Hypothalamus (tissue), 51 donors: ENCODE measurements at regions not wholly inside any gene's neighbourhood (a gene's known extent, or its start where the extent isn't known, plus 50 kb on each side); places are given as distances from the start of the nearest gene placed in this dataset.

ENCODE experiments used
- DNase-seq, 51 donors: peaks; one replicate each; lab custom pipeline; 2025; lab: John Stamatoyannopoulos, UW

GRCh38 chr11:116281173-116282160 is 491.3 kb downstream of the BUD13 start:
- DNase-seq, result no peak

- no peak for DNase-seq
Measured at GRCh38 chr11:116279511-116279910, 493.3 kb downstream of the BUD13 start.

- no peak for DNase-seq
Measured at GRCh38 chr11:116278076-116278475, 494.7 kb downstream of the BUD13 start.

- DNase-seq, result peak in 44 of 51 donors; percentile 4 to 74 (median 44)
Measured at GRCh38 chr11:116276051-116277044, 496.4 kb downstream of the BUD13 start.

GRCh38 chr11:116275635-116276034 is 497.2 kb downstream of the BUD13 start:
- peak in 1 of 51 donors; percentile 15 for DNase-seq

- DNase-seq, result peak in 1 of 51 donors; percentile 28
Measured at GRCh38 chr11:116274521-116274920, 498.3 kb downstream of the BUD13 start.

- DNase-seq, result no peak
Measured at GRCh38 chr11:116272181-116272789, 500.5 kb downstream of the BUD13 start.

- DNase-seq, result no peak
Measured at GRCh38 chr11:116271479-116271878, 501.3 kb downstream of the BUD13 start.

- DNase-seq, result no peak
Measured at GRCh38 chr11:116267146-116267545, 505.6 kb downstream of the BUD13 start.

GRCh38 chr11:116263770-116264169 is 509.0 kb downstream of the BUD13 start:
- DNase-seq, result peak in 1 of 51 donors; percentile 26

- DNase-seq, result peak in 6 of 51 donors; percentile 9 to 36 (median 16)
Measured at GRCh38 chr11:116263019-116263418, 509.8 kb downstream of the BUD13 start.

GRCh38 chr11:116262370-116262769 is 510.4 kb downstream of the BUD13 start:
- no peak for DNase-seq

GRCh38 chr11:116261606-116262005 is 511.2 kb downstream of the BUD13 start:
- no peak for DNase-seq

GRCh38 chr11:116258821-116259220 is 514.0 kb downstream of the BUD13 start:
- no peak for DNase-seq

- DNase-seq, result peak in 1 of 51 donors; percentile 25
Measured at GRCh38 chr11:116257883-116258282, 514.9 kb downstream of the BUD13 start.

GRCh38 chr11:116257092-116257491 is 515.7 kb downstream of the BUD13 start:
- peak in 1 of 51 donors; percentile 24 for DNase-seq

- DNase-seq, result no peak
Measured at GRCh38 chr11:116256215-116256614, 516.6 kb downstream of the BUD13 start.

GRCh38 chr11:116255321-116255953 is 517.4 kb downstream of the BUD13 start:
- no peak for DNase-seq

- peak in 3 of 51 donors; percentile 3 to 22 (median 9) for DNase-seq
Measured at GRCh38 chr11:116250155-116250554, 522.6 kb downstream of the BUD13 start.

- DNase-seq, result no peak
Measured at GRCh38 chr11:116249561-116249960, 523.2 kb downstream of the BUD13 start.
